OCI-LY7 (cell line): ENCODE measurements at regions not wholly inside any gene's neighbourhood (a gene's known extent, or its start where the extent isn't known, plus 50 kb on each side); places are given as distances from the start of the nearest gene placed in this dataset.
"Not testable (repeated sequence)": the region's sequence is repeated elsewhere in the genome, so short reads cannot be mapped to it uniquely, and the experiment has no call there.

Experiments used
- BruUV-seq: library from RNA; stranded (reverse); fragments of 400-500 nt; replicated peaks from 2 replicates; lab custom pipeline; 2021; lab: Mats Ljungman, UMichigan
- CTCF ChIA-PET: fragments of 300-600 bp; sonication (Branson Sonifier 250); formaldehyde crosslinking; loops from one replicate; lab custom pipeline; 2022; ENCODE audit warnings: antibody characterized with exemption; ENCODE audit not compliant: unreplicated experiment; lab: Charles Lee
- POLR2A ChIA-PET: fragments of 300-600 bp; sonication (Branson Sonifier 250); formaldehyde crosslinking; loops from one replicate; lab custom pipeline; 2022; ENCODE audit warnings: antibody characterized with exemption; lab: Charles Lee
- DNase-seq: peaks from one replicate; pipeline ENCODE4 v3.0.0-alpha.2; 2015; ENCODE audit warnings: low spot score
- H2AFZ ChIP-seq: fragments of 200-600 bp; sonication (generic), shearing (Covaris generic); 2 replicates; pipeline ENCODE4 v1.6.1; 2014; ENCODE audit warnings: mild to moderate bottlenecking, antibody characterized with exemption, low read length, moderate library complexity
- H3K27ac ChIP-seq: fragments of 200-600 bp; sonication (generic); 2 replicates; pipeline ENCODE4 v1.5.1; 2014; ENCODE audit warnings: mixed run types, low read depth, mild to moderate bottlenecking, moderate library complexity, low read length, inconsistent platforms; ENCODE audit not compliant: poor library complexity, severe bottlenecking
- H3K36me3 ChIP-seq: fragments of 200-600 bp; sonication (generic); 2 replicates; pipeline ENCODE4 v1.6.1; 2014; ENCODE audit warnings: mild to moderate bottlenecking, antibody characterized with exemption, low read length, moderate library complexity, mixed read lengths; ENCODE audit not compliant: insufficient read depth
- H3K4me1 ChIP-seq: fragments of 200-600 bp; sonication (generic); 2 replicates; pipeline ENCODE4 v1.5.1; 2014; ENCODE audit warnings: mild to moderate bottlenecking, low read length; ENCODE audit not compliant: insufficient read depth, poor library complexity, severe bottlenecking
- H3K4me2 ChIP-seq: fragments of 200-600 bp; sonication (generic); 2 replicates; pipeline ENCODE4 v1.6.1; 2014; ENCODE audit warnings: mild to moderate bottlenecking, low read length
- H3K4me3 ChIP-seq: fragments of 200-600 bp; sonication (generic); 2 replicates; pipeline ENCODE4 v1.5.1; 2014; ENCODE audit warnings: mild to moderate bottlenecking, low read depth, low read length; ENCODE audit not compliant: poor library complexity, severe bottlenecking
- H3K79me2 ChIP-seq: fragments of 200-600 bp; sonication (generic); 2 replicates; pipeline ENCODE4 v1.6.1; 2016; ENCODE audit warnings: low read depth, mild to moderate bottlenecking, low read length, moderate library complexity, mixed read lengths; ENCODE audit not compliant: insufficient read depth
- H3K9me2 ChIP-seq: fragments of 200-600 bp; sonication (generic); 2 replicates; pipeline ENCODE4 v1.6.1; 2016; ENCODE audit warnings: mild to moderate bottlenecking, low read length, mixed read lengths; ENCODE audit not compliant: insufficient read depth
- H3K9me3 ChIP-seq: fragments of 200-600 bp; sonication (generic); 2 replicates; pipeline ENCODE4 v1.6.1; 2014; ENCODE audit warnings: mild to moderate bottlenecking, mixed run types, low read length, mixed read lengths
- H4K20me1 ChIP-seq: fragments of 200-600 bp; sonication (generic); 2 replicates; pipeline ENCODE4 v1.6.1; 2014; ENCODE audit warnings: mild to moderate bottlenecking, antibody characterized with exemption, low read length, moderate library complexity, mixed read lengths; ENCODE audit not compliant: insufficient read depth
- EZH2phosphoT487 ChIP-seq: fragments of 200-600 bp; sonication (generic); IDR thresholded peaks from 2 replicates; pipeline ENCODE4 v1.6.1; 2018; ENCODE audit warnings: low read depth, borderline replicate concordance, mild to moderate bottlenecking, mixed run types, antibody characterized with exemption, low read length, moderate library complexity, mixed read lengths
- intact Hi-C: fragments of 100-400 bp; cut with micrococcal nuclease; formaldehyde crosslinking; loops from one replicate; pipeline ENCODE4 v1.10.0; 2022; ENCODE audit not compliant: unreplicated experiment
- TF ChIP-seq, protein P1 (sequence below): fragments of 200-600 bp; sonication (generic); conservative IDR thresholded peaks from 2 replicates; pipeline ENCODE4 v1.5.1; 2014; ENCODE audit warnings: mild to moderate bottlenecking, antibody characterized with exemption, low read length, moderate library complexity, mixed read lengths

DNA sequence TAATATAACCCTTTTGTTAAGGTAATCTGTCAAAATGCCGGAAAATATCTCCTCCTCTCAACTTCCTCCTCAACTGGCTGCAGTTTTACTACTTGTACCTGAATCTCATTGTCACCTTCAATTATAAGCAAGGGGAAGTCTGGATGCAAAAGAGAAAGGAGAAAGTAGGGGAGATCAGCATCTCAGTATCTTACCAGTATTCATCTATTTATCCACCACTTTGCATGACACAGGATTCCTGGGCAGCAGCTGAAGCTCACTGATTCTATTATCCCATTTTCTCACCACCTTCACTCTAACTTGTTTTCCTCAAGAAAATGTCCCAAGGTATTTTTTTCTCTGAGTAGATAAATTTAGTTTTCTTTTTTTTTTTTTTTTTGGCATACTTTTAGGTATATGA is 440.5 kb upstream of the CBLB start:
- H3K79me2 ChIP-seq: no peaks in the 10 kb centered on the region
- no peaks in the 10 kb centered on the region for H3K4me1 ChIP-seq
- no peaks in the 10 kb centered on the region for H3K36me3 ChIP-seq
- intact Hi-C loops: no loop called here
- BruUV-seq: no TSS peak
- H4K20me1 ChIP-seq: no peaks in the 10 kb centered on the region
- ChIA-PET CTCF (no interaction called here), POLR2A (interaction anchor here (0.7 kb wide), 2 partner anchors 634 to 939 kb away, joined by 3 read pairs; no protein-coding TSS in a partner anchor)
- H3K9me3 ChIP-seq: no peaks in the 10 kb centered on the region
- H3K4me3 ChIP-seq: no peak overlapping the region
- H2AFZ ChIP-seq: no peak overlapping the region
- no peak for DNase-seq
- no peak overlapping the region for H3K4me2 ChIP-seq
- no peak overlapping the region for H3K27ac ChIP-seq
- H3K9me2 ChIP-seq: no peaks in the 10 kb centered on the region
- no peak for TF ChIP-seq EZH2phosphoT487

DNA sequence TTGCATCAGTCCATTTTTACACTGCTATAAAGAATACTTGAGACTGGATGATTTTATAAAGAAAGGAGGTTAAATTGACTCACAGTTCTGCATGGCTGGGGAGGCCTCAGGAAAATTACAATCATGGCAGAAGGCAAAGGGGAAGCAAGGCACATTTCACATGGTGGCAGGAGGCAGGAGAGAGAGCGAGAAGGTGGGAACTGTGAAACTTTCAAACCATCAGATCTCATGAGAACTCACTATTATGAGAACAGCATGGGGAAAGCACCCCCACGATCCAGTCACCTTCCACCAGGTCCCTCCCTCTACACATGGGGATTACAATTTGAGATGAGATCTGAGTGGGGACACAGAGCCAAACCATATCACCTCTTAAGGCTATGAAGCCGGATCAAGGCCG is 441.0 kb upstream of the CBLB start:
- H3K4me1 ChIP-seq, H3K4me3 ChIP-seq, CTCF ChIA-PET, H3K4me2 ChIP-seq, DNase-seq, BruUV-seq, H4K20me1 ChIP-seq, H3K79me2 ChIP-seq, H3K9me3 ChIP-seq, intact Hi-C loops, H2AFZ ChIP-seq, H3K9me2 ChIP-seq, H3K27ac ChIP-seq, H3K36me3 ChIP-seq: not testable (repeated sequence)
- POLR2A ChIA-PET: interaction anchor here (0.7 kb wide), 1 partner anchor 939 kb away, joined by 3 read pairs; no protein-coding TSS in a partner anchor

DNA sequence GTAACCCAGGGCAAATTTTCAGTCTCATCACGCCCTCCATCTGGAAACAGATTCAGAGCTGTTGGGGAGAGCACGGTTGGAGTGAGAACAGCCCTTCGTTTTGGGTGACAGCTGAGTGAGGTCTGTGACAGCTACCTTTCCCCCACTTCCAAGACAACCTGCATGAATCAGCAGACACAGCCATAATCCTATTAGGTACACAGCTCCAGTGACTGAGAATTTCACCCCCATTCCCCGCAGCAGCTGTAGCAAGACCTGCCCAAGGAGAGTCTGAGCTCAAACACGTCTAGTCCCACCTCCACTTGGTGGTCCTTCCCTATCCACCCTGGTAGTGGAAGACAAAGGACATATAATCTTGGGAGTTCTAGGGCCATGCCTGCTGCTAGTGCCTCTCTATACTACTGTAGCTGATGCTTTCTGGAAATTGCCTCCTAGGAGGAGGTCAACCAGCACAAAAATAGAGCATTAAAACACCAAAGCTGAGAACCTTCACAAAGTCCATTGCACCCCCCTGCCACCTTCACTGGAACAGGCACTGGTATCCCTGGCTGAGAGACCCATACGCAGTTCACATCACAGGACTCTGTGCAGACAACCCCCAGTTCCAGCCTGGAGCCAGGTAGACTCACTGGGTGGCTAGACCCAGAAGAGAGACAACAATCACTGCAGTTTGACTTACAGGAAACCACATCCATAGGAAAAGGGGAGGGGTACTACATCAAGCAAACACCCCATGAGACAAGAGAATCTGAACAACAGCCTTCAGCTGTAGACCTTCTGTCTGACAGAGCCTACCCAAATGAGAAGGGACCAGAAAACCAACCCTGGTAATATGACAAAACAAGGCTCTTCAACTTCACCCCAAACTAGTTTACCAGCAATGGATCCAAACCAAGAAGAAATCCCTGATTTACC is 448.6 kb upstream of the CBLB start:
- Histone ChIP-seq H3K4me1 (no peaks in the 10 kb centered on the region), H3K9me3 (no peaks in the 10 kb centered on the region), H4K20me1 (no peaks in the 10 kb centered on the region), H3K36me3 (no peaks in the 10 kb centered on the region), H3K27ac (no peak overlapping the region), H3K4me3 (no peak overlapping the region), H3K4me2 (no peak overlapping the region), H2AFZ (no peak overlapping the region), H3K79me2 (no peaks in the 10 kb centered on the region), H3K9me2 (no peaks in the 10 kb centered on the region)
- intact Hi-C loops: no loop called here
- BruUV-seq: no TSS peak
- DNase-seq: no peak
- ChIA-PET CTCF (no interaction called here), POLR2A (interaction anchor here (0.6 to 2.0 kb wide), 5 partner anchors 60 to 434 kb away, joined by 3 to 6 read pairs (median 3); no protein-coding TSS in a partner anchor)
- TF ChIP-seq, protein P1, sequence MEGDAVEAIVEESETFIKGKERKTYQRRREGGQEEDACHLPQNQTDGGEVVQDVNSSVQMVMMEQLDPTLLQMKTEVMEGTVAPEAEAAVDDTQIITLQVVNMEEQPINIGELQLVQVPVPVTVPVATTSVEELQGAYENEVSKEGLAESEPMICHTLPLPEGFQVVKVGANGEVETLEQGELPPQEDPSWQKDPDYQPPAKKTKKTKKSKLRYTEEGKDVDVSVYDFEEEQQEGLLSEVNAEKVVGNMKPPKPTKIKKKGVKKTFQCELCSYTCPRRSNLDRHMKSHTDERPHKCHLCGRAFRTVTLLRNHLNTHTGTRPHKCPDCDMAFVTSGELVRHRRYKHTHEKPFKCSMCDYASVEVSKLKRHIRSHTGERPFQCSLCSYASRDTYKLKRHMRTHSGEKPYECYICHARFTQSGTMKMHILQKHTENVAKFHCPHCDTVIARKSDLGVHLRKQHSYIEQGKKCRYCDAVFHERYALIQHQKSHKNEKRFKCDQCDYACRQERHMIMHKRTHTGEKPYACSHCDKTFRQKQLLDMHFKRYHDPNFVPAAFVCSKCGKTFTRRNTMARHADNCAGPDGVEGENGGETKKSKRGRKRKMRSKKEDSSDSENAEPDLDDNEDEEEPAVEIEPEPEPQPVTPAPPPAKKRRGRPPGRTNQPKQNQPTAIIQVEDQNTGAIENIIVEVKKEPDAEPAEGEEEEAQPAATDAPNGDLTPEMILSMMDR: no peak
- TF ChIP-seq EZH2phosphoT487: no peak

DNA sequence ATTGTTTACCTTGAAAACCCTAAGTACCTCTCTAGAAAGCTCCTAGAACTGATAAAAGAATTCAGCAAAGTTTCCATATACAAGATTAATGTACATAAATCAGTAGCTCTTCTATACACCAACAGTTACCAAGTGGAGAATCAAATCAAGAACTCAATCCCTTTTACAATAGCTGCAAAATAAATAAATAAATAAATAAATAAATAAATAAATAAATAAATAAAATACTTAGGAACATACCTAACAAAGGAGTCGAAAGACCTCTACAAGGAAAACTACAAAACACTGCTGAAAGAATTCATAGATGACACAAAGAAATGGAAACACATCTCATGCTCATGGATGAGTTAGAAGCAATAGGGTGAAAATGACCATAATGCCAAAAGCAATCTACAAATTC is 452.6 kb upstream of the CBLB start:
- POLR2A ChIA-PET, H4K20me1 ChIP-seq, BruUV-seq, DNase-seq, H2AFZ ChIP-seq, H3K4me1 ChIP-seq, H3K4me2 ChIP-seq, H3K9me2 ChIP-seq, H3K4me3 ChIP-seq, H3K27ac ChIP-seq, intact Hi-C loops, H3K79me2 ChIP-seq, H3K36me3 ChIP-seq, CTCF ChIA-PET: not testable (repeated sequence)
- peaks cover 12% of the 10 kb centered on the region for H3K9me3 ChIP-seq
